ENCODE measurements at regions not wholly inside any gene's neighbourhood (a gene's known extent, or its start where the extent isn't known, plus 50 kb on each side); places are given as distances from the start of the nearest gene placed in this dataset.

DNA sequence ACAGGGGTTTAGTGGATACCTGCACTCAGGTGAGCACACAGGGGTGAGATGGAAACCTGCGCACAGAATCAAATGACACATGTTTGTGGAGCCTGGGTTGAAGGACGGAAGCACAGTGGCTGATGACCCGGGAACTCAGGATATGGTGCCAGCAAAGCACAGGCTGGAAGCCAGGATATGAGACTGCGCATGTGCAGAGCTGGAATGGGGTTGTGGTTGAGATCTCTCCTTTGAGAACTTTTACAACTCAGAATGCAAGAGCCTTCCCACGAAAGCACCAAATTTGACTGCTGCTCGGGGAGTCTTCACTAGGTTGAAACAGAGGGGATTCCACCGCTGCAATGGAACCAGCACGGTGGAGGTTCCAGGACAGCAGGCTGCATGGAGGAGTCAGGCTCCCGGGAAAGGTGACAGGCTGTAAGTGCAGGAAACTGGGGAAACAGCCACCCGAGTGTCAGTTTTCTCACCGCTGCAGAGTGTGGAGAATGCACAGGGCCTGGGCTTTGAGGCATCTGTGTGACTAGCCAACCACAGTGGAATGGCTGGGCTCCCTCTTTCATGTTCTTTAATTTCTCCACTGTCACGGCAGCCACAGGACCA, 133.4 kb upstream of the TCERG1L start:
- H3K9me3 Mint-ChIP-seq, result no peaks in the 10 kb centered on the region
- Histone ChIP-seq H2BK12ac (ENCODE audit: insufficient read length, low read depth, low read length) (no peak overlapping the region), H2BK120ac (ENCODE audit: low read depth, low read length, poor library complexity, severe bottlenecking) (no peak overlapping the region), H3K27ac (ENCODE audit: insufficient read length, low read depth, low read length) (no peak overlapping the region), H2BK15ac (ENCODE audit: low read depth, low read length) (no peak overlapping the region), H4K8ac (replicated peaks; ENCODE audit: insufficient read length, low read depth, low read length) (no peak overlapping the region), H3T11ph (ENCODE audit: low read length) (no peak overlapping the region), H3K56ac (ENCODE audit: insufficient read length, low read depth, low read length) (no peak overlapping the region), H3K23me2 (ENCODE audit: insufficient read length, low read depth, low read length, poor library complexity, severe bottlenecking) (no peaks in the 10 kb centered on the region), H3K9ac (ENCODE audit: extremely low read depth, insufficient read length, low read length) (no peak overlapping the region), H3K4me2 (ENCODE audit: insufficient read depth, insufficient read length, low read length) (no peak overlapping the region), H3K9me3 (ENCODE audit: control insufficient read depth, low read depth, low read length) (no peaks in the 10 kb centered on the region), H2AK5ac (ENCODE audit: insufficient read length, low read length) (no peak overlapping the region), H2BK5ac (ENCODE audit: insufficient read length, low read length) (no peak overlapping the region), H3K23ac (ENCODE audit: insufficient read length, low read depth, low read length) (no peak overlapping the region), H4K5ac (ENCODE audit: insufficient read length, low read depth, low read length) (no peak overlapping the region), H2AFZ (ENCODE audit: low read length) (no peak overlapping the region), H4K91ac (ENCODE audit: insufficient read length, low read depth, low read length) (no peak overlapping the region), H2BK20ac (ENCODE audit: low read depth, low read length, poor library complexity, severe bottlenecking) (no peak overlapping the region), H4K20me1 (ENCODE audit: control insufficient read depth, insufficient read depth, insufficient read length) (no peaks in the 10 kb centered on the region), H3K27me3 (ENCODE audit: insufficient read depth, low read length) (no peaks in the 10 kb centered on the region), H3K14ac (ENCODE audit: insufficient read depth, low read length) (no peak overlapping the region; the same call in 1 of the 2 replicates), H3K79me1 (ENCODE audit: insufficient read depth, low read depth, low read length, poor library complexity, severe bottlenecking) (no peaks in the 10 kb centered on the region), H3K79me2 (ENCODE audit: insufficient read depth, low read length) (no peaks in the 10 kb centered on the region), H3K18ac (ENCODE audit: insufficient read length, low read depth, low read length) (no peak overlapping the region), H3K4ac (ENCODE audit: low read depth, low read length) (no peak overlapping the region), H3K4me1 (ENCODE audit: insufficient read depth, low read length) (no peaks in the 10 kb centered on the region)
- TF ChIP-seq, protein P1, sequence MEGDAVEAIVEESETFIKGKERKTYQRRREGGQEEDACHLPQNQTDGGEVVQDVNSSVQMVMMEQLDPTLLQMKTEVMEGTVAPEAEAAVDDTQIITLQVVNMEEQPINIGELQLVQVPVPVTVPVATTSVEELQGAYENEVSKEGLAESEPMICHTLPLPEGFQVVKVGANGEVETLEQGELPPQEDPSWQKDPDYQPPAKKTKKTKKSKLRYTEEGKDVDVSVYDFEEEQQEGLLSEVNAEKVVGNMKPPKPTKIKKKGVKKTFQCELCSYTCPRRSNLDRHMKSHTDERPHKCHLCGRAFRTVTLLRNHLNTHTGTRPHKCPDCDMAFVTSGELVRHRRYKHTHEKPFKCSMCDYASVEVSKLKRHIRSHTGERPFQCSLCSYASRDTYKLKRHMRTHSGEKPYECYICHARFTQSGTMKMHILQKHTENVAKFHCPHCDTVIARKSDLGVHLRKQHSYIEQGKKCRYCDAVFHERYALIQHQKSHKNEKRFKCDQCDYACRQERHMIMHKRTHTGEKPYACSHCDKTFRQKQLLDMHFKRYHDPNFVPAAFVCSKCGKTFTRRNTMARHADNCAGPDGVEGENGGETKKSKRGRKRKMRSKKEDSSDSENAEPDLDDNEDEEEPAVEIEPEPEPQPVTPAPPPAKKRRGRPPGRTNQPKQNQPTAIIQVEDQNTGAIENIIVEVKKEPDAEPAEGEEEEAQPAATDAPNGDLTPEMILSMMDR (conservative IDR thresholded peaks at IDR 0.05), result no peak
- H3K4me1 Mint-ChIP-seq, result peaks cover 4 to 11% of the 10 kb centered on the region in 2 experiments; a peak in 2 of 4 replicates
- no peaks in the 10 kb centered on the region; the same call in 1 of the 2 replicates for H3K27me3 Mint-ChIP-seq (ENCODE audit: low read depth)
- no peak overlapping the region for H3K4me3 Mint-ChIP-seq
- H3K27ac Mint-ChIP-seq, result no peak overlapping the region
- no peaks in the 10 kb centered on the region for H3K36me3 Mint-ChIP-seq (ENCODE audit: insufficient read depth in 1 of 3, low read depth in 3 of 3)
- WGBS (ENCODE audit: extremely low coverage, insufficient read length, low lambda C conversion rate), result no CpG with 5 or more reads among the region's 12 CpGs
- no peak for DNase-seq
